Tibial artery (tissue), 4 donors: ENCODE measurements at regions not wholly inside any gene's neighbourhood (a gene's known extent, or its start where the extent isn't known, plus 50 kb on each side); places are given as distances from the start of the nearest gene placed in this dataset.
"Not testable (repeated sequence)": the region's sequence is repeated elsewhere in the genome, so short reads cannot be mapped to it uniquely, and the experiment has no call there.

Source experiments
- DNase-seq, 2 donors: peaks; one replicate each; pipeline ENCODE4 v3.0.0-alpha.2; 2019
- H3K27ac ChIP-seq, 2 donors: fragments of 200-600 bp; sonication (generic) in 1 of 2; 1 replicate in 1 of 2; 2 replicates in 1 of 2; pipeline ENCODE4 v1.5.1; 2018 to 2019; ENCODE audit warnings: mild to moderate bottlenecking in 1 of 2
- H3K27me3 ChIP-seq, 2 donors: fragments of 200-600 bp; sonication (generic) in 1 of 2; one replicate each; pipeline versions ENCODE4 v1.5.1 to v1.6.0; 2016 to 2019
- H3K36me3 ChIP-seq, 3 donors: fragments of 200-600 bp; sonication (generic) in 2 of 3; one replicate each; pipeline ENCODE4 v1.5.1; 2016 to 2019; ENCODE audit warnings: mild to moderate bottlenecking in 2 of 3
- H3K4me1 ChIP-seq, 4 donors: fragments of 200-600 bp; sonication (generic) in 2 of 4; 1 replicate in 3 of 4; 2 replicates in 1 of 4; pipeline ENCODE4 v1.5.1; 2016 to 2019
- H3K4me3 ChIP-seq, 2 donors: fragments of 200-600 bp; sonication (generic) in 1 of 2; 1 replicate in 1 of 2; 2 replicates in 1 of 2; pipeline ENCODE4 v1.5.1; 2018 to 2019; ENCODE audit warnings: mild to moderate bottlenecking in 2 of 2
- H3K9me3 ChIP-seq, 3 donors: fragments of 200-600 bp; sonication (generic) in 1 of 3; one replicate each; pipeline ENCODE4 v1.5.1; 2016 to 2019
- CTCF ChIP-seq, 2 experiments: fragments of 200-600 bp in 1 of 2; fragments of 450-650 bp in 1 of 2; IDR thresholded peaks; one replicate each; pipeline ENCODE4 v1.5.1; 2017 to 2019; ENCODE audit warnings: antibody characterized with exemption in 2 of 2, mild to moderate bottlenecking in 1 of 2, moderate library complexity in 1 of 2
- intact Hi-C: fragments of 100-400 bp; cut with DNase I; formaldehyde crosslinking; loops from one replicate; pipeline ENCODE4 v1.15.0; 2023; ENCODE audit warnings: low total_unique reads

GRCh38 chr6:156423829-156424228 is 353.3 kb upstream of the ARID1B start:
- H3K4me1 ChIP-seq = peaks cover 0 to 43% (median 7%) of the 10 kb centered on the region in 4 donors
- H3K27ac ChIP-seq = no peak overlapping the region
- H3K9me3 ChIP-seq = peaks cover 0 to 10% (median 3%) of the 10 kb centered on the region in 3 donors
- intact Hi-C loops = no loop called here
- DNase-seq = no peak
- H3K4me3 ChIP-seq = no peak overlapping the region
- H3K27me3 ChIP-seq = no peaks in the 10 kb centered on the region
- no peak for TF ChIP-seq CTCF (IDR thresholded peaks at IDR 0.05)
- H3K36me3 ChIP-seq = no peaks in the 10 kb centered on the region

- no peak overlapping the region for H3K4me3 ChIP-seq
- intact Hi-C loops = no loop called here
- no peaks in the 10 kb centered on the region for H3K36me3 ChIP-seq
- H3K4me1 ChIP-seq = peaks cover 0 to 37% (median 5%) of the 10 kb centered on the region in 4 donors
- peaks cover 0 to 10% (median 3%) of the 10 kb centered on the region in 3 donors for H3K9me3 ChIP-seq
- no peaks in the 10 kb centered on the region for H3K27me3 ChIP-seq
- DNase-seq = no peak
- H3K27ac ChIP-seq = no peak overlapping the region
- no peak for TF ChIP-seq CTCF (IDR thresholded peaks at IDR 0.05)
Observed at GRCh38 chr6:156423075-156423474, 354.1 kb upstream of the ARID1B start.

- no peak overlapping the region for H3K27ac ChIP-seq
- no peak for DNase-seq
- intact Hi-C loops = no loop called here
- no peak overlapping the region for H3K4me3 ChIP-seq
- no peaks in the 10 kb centered on the region for H3K36me3 ChIP-seq
- TF ChIP-seq CTCF (IDR thresholded peaks at IDR 0.05) = no peak
- no peaks in the 10 kb centered on the region for H3K27me3 ChIP-seq
- H3K9me3 ChIP-seq = peaks cover 0 to 10% (median 3%) of the 10 kb centered on the region in 3 donors
- H3K4me1 ChIP-seq = peaks cover 0 to 27% (median 2%) of the 10 kb centered on the region in 4 donors
Observed at GRCh38 chr6:156421933-156422332, 355.2 kb upstream of the ARID1B start.

GRCh38 chr6:156421301-156421700 is 355.9 kb upstream of the ARID1B start:
- H3K27ac ChIP-seq, DNase-seq, intact Hi-C loops, H3K4me3 ChIP-seq, H3K27me3 ChIP-seq, H3K9me3 ChIP-seq, H3K36me3 ChIP-seq: not testable (repeated sequence)
- peaks cover 0 to 24% (median 2%) of the 10 kb centered on the region in 4 donors for H3K4me1 ChIP-seq

GRCh38 chr6:156420172-156420993 is 356.8 kb upstream of the ARID1B start:
- peaks cover 0 to 10% (median 3%) of the 10 kb centered on the region in 3 donors for H3K9me3 ChIP-seq
- no peaks in the 10 kb centered on the region for H3K27me3 ChIP-seq
- intact Hi-C loops = no loop called here
- H3K4me3 ChIP-seq = no peak overlapping the region
- no peak overlapping the region for H3K27ac ChIP-seq
- no peak for TF ChIP-seq CTCF (IDR thresholded peaks at IDR 0.05)
- peaks cover 0 to 17% (median 2%) of the 10 kb centered on the region in 4 donors for H3K4me1 ChIP-seq
- DNase-seq = no peak
- no peaks in the 10 kb centered on the region for H3K36me3 ChIP-seq

GRCh38 chr6:156419594-156419993 is 357.6 kb upstream of the ARID1B start:
- Histone ChIP-seq H3K4me3 (no peak overlapping the region), H3K27me3 (no peaks in the 10 kb centered on the region), H3K4me1 (peaks cover 0 to 14% (median 0%) of the 10 kb centered on the region in 4 donors), H3K27ac (no peak overlapping the region), H3K36me3 (no peaks in the 10 kb centered on the region), H3K9me3 (peaks cover 0 to 10% (median 3%) of the 10 kb centered on the region in 3 donors)
- intact Hi-C loops = no loop called here
- DNase-seq = no peak
- no peak for TF ChIP-seq CTCF (IDR thresholded peaks at IDR 0.05)
